HG03442 (cell line): ENCODE measurements at regions not wholly inside any gene's neighbourhood (a gene's known extent, or its start where the extent isn't known, plus 50 kb on each side); places are given as distances from the start of the nearest gene placed in this dataset.

Experiments
- ATAC-seq: cut with Tn5 transposase; IDR thresholded peaks from one replicate; pipeline ENCODE4 v1.9.1; 2021; ENCODE audit warnings: mild to moderate bottlenecking, moderate library complexity; ENCODE audit not compliant: unreplicated experiment

- no peak for ATAC-seq
Observed at GRCh38 chr1:79845936-79846335, 839.4 kb upstream of the ADGRL4 start.

- ATAC-seq, result no peak
Observed at GRCh38 chr1:79842811-79843210, 836.3 kb upstream of the ADGRL4 start.

- no peak for ATAC-seq
Observed at GRCh38 chr1:79839882-79840281, 833.4 kb upstream of the ADGRL4 start.

GRCh38 chr1:79827446-79827845 is 820.9 kb upstream of the ADGRL4 start:
- ATAC-seq, result no peak

- ATAC-seq, result no peak
Observed at GRCh38 chr1:79825551-79825950, 819.0 kb upstream of the ADGRL4 start.

- no peak for ATAC-seq
Observed at GRCh38 chr1:79822053-79822452, 815.5 kb upstream of the ADGRL4 start.

GRCh38 chr1:79819140-79819539 is 812.6 kb upstream of the ADGRL4 start:
- ATAC-seq, result no peak

GRCh38 chr1:79817031-79817560 is 810.6 kb upstream of the ADGRL4 start:
- no peak for ATAC-seq

- no peak for ATAC-seq
Observed at GRCh38 chr1:79815115-79815514, 808.6 kb upstream of the ADGRL4 start.

GRCh38 chr1:79811173-79811572 is 804.6 kb upstream of the ADGRL4 start:
- ATAC-seq, result no peak

GRCh38 chr1:79808816-79809475 is 802.4 kb upstream of the ADGRL4 start:
- ATAC-seq, result no peak

- no peak for ATAC-seq
Observed at GRCh38 chr1:79807816-79808215, 801.3 kb upstream of the ADGRL4 start.

GRCh38 chr1:79797487-79797886 is 791.0 kb upstream of the ADGRL4 start:
- no peak for ATAC-seq

GRCh38 chr1:79796434-79796833 is 789.9 kb upstream of the ADGRL4 start:
- ATAC-seq, result no peak

GRCh38 chr1:79792219-79792930 is 785.8 kb upstream of the ADGRL4 start:
- ATAC-seq, result no peak

GRCh38 chr1:79791488-79792218 is 785.1 kb upstream of the ADGRL4 start:
- no peak for ATAC-seq

- no peak for ATAC-seq
Observed at GRCh38 chr1:79790950-79791349, 784.4 kb upstream of the ADGRL4 start.

GRCh38 chr1:79787631-79788030 is 781.1 kb upstream of the ADGRL4 start:
- ATAC-seq, result no peak

GRCh38 chr1:79785964-79786363 is 779.4 kb upstream of the ADGRL4 start:
- no peak for ATAC-seq

- ATAC-seq, result no peak
Observed at GRCh38 chr1:79785561-79785960, 779.0 kb upstream of the ADGRL4 start.

- no peak for ATAC-seq
Observed at GRCh38 chr1:79781261-79781660, 774.7 kb upstream of the ADGRL4 start.
